ENCODE measurements at regions not wholly inside any gene's neighbourhood (a gene's known extent, or its start where the extent isn't known, plus 50 kb on each side); places are given as distances from the start of the nearest gene placed in this dataset.

- H3K27me3 ChIP-seq (ENCODE audit: control insufficient read depth in 1 of 2, insufficient read depth in 2 of 2, low read length in 2 of 2) = no peaks in the 10 kb centered on the region
- CTCF ChIA-PET (ENCODE audit: low intra/inter-chr PET ratio, low total read pairs) = no interaction called here
- no peak for TF ChIP-seq CHD4 (IDR thresholded peaks at IDR 0.05; ENCODE audit: borderline replicate concordance, low read length)
- TF ChIP-seq WIZ (CRISPR knock-in tag; IDR thresholded peaks at IDR 0.05) = no peak
- TF ChIP-seq TOE1 (CRISPR knock-in tag; IDR thresholded peaks at IDR 0.05) = no peak
- no peak for TF ChIP-seq ZNF605 (CRISPR knock-in tag; IDR thresholded peaks at IDR 0.05)
- H3K4me3 ChIP-seq (replicated peaks in 1 of 3; ENCODE audit: insufficient read depth in 1 of 3, low read depth in 2 of 3, low read length in 3 of 3) = no peak overlapping the region
- no peak overlapping the region for H3K4me2 ChIP-seq (ENCODE audit: low read depth, low read length)
- in situ Hi-C loops (cut with HindIII; ENCODE audit: extremely low pct_ligation_motif_present, low pct_unique_long_range_greater_than_20kb) = no loop called here
- no TSS peak for BruUV-seq (replicated peaks)
- no peak overlapping the region for H3K27ac ChIP-seq (ENCODE audit: extremely low read length, insufficient read depth, low read length)
- H3K36me3 ChIP-seq (replicated peaks in 1 of 2; ENCODE audit: control insufficient read depth in 1 of 2, insufficient read depth in 2 of 2, low read length in 2 of 2) = no peaks in the 10 kb centered on the region
- FAIRE-seq = no peak
- no peaks in the 10 kb centered on the region for H3K79me2 ChIP-seq (ENCODE audit: insufficient read depth, low read length)
- H3K9ac ChIP-seq (ENCODE audit: insufficient read depth, low read depth, low read length) = no peak overlapping the region
- intact Hi-C loops (cut with micrococcal nuclease; ENCODE audit: unreplicated experiment) = no loop called here
- no peaks in the 10 kb centered on the region for H4K20me1 ChIP-seq (ENCODE audit: insufficient read depth, low read length)
- H3K9me3 ChIP-seq (ENCODE audit: low read length) = no peaks in the 10 kb centered on the region
- no peak overlapping the region for H2AFZ ChIP-seq (ENCODE audit: low read length)
- 0% methylated on average over 1 of the region's 1 CpG for WGBS (ENCODE audit: low lambda C conversion rate)
- no peak for DNase-seq (ENCODE audit: low spot score)
- H3K4me1 ChIP-seq (ENCODE audit: insufficient read depth, low read length) = no peaks in the 10 kb centered on the region
- no peak for ATAC-seq
- POLR2A ChIA-PET = no interaction called here
Observed at GRCh38 chr1:50305808-50306207, 117.4 kb downstream of the DMRTA2 start.

GRCh38 chr1:50300297-50300696, 122.9 kb downstream of the DMRTA2 start:
- Histone ChIP-seq H2AFZ (ENCODE audit: low read length) (no peak overlapping the region), H3K9ac (ENCODE audit: insufficient read depth, low read depth, low read length) (no peak overlapping the region), H3K27ac (ENCODE audit: extremely low read length, insufficient read depth, low read length) (no peak overlapping the region), H3K4me2 (ENCODE audit: low read depth, low read length) (no peak overlapping the region), H4K20me1 (ENCODE audit: insufficient read depth, low read length) (no peaks in the 10 kb centered on the region), H3K9me3 (ENCODE audit: low read length) (no peaks in the 10 kb centered on the region), H3K4me3 (replicated peaks in 1 of 3; ENCODE audit: insufficient read depth in 1 of 3, low read depth in 2 of 3, low read length in 3 of 3) (no peak overlapping the region), H3K27me3 (ENCODE audit: control insufficient read depth in 1 of 2, insufficient read depth in 2 of 2, low read length in 2 of 2) (0 out of 5 replicates have a peak, but pooled peaks cover 0 to 2% of the 10 kb centered on the region in 2 experiments), H3K4me1 (ENCODE audit: insufficient read depth, low read length) (no peaks in the 10 kb centered on the region), H3K79me2 (ENCODE audit: insufficient read depth, low read length) (no peaks in the 10 kb centered on the region), H3K36me3 (replicated peaks in 1 of 2; ENCODE audit: control insufficient read depth in 1 of 2, insufficient read depth in 2 of 2, low read length in 2 of 2) (no peaks in the 10 kb centered on the region)
- no TSS peak for BruUV-seq (replicated peaks)
- 5% methylated on average over 4 of the region's 4 CpGs for WGBS (ENCODE audit: low lambda C conversion rate)
- ATAC-seq (no peak), FAIRE-seq (no peak), DNase-seq (ENCODE audit: low spot score) (no peak)
- CTCF ChIA-PET (ENCODE audit: low intra/inter-chr PET ratio, low total read pairs) = no interaction called here
- POLR2A ChIA-PET = no interaction called here
- TF ChIP-seq RFXANK (CRISPR knock-in tag; IDR thresholded peaks at IDR 0.05) (no peak), XBP1 (CRISPR knock-in tag; IDR thresholded peaks at IDR 0.05) (no peak), ZNF800 (CRISPR knock-in tag; IDR thresholded peaks at IDR 0.05) (no peak), PCBP2 (optimal IDR thresholded peaks at IDR 0.05; ENCODE audit: low read depth, low read length, poor library complexity, severe bottlenecking) (no peak), FLYWCH1 (CRISPR knock-in tag; IDR thresholded peaks at IDR 0.05) (no peak), TBP (CRISPR knock-in tag; IDR thresholded peaks at IDR 0.05) (no peak)
- intact Hi-C loops (cut with micrococcal nuclease; ENCODE audit: unreplicated experiment) (no loop called here), in situ Hi-C loops (cut with HindIII; ENCODE audit: extremely low pct_ligation_motif_present, low pct_unique_long_range_greater_than_20kb) (no loop called here)
